HS-5 (cell line): ENCODE measurements at regions not wholly inside any gene's neighbourhood (a gene's known extent, or its start where the extent isn't known, plus 50 kb on each side); places are given as distances from the start of the nearest gene placed in this dataset.
"Not testable (repeated sequence)": the region's sequence is repeated elsewhere in the genome, so short reads cannot be mapped to it uniquely, and the experiment has no call there.

Source experiments
- DNase-seq: peaks from one replicate; pipeline ENCODE4 v3.0.0-alpha.2; 2012; ENCODE audit warnings: low read depth

DNA sequence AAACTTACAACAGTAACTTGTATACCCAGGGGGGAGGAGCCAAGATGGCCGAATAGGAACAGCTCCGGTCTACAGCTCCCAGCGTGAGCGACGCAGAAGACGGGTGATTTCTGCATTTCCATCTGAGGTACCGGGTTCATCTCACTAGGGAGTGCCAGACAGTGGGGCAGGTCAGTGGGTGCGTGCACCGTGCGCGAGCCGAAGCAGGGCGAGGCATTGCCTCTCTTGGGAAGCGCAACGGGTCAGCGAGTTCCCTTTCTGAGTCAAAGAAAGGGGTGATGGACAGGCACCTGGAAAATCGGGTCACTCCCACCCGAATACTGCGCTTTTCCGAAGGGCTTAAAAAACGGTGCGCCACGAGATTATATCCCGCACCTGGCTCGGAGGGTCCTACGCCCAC is 278.8 kb downstream of the FAM47B start:
- DNase-seq, result not testable (repeated sequence)

GRCh38 chrX:35244088-35244741 is 301.6 kb downstream of the FAM47B start:
- no peak for DNase-seq

- DNase-seq, result no peak
Observed at GRCh38 chrX:35244796-35245508, 302.4 kb downstream of the FAM47B start.

DNA sequence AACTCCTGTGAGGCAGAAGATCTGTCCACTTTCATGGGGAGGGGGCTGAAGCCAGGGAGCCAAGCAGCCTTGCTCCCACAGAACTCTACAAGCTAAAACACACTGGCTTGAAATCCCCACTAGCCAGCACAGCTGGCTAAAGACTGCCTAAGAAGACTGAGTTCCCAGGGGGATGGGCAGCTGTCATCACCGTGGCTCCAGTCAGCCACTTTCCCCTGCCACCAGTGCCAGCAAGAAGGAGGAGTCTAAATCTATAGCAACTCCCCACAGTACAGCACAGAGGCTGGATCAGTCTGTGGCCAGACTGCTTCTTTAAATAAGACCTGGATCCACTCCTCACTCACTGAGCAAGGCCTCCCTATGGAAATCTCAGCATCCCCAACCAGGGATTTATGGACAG is 308.6 kb downstream of the FAM47B start:
- no peak for DNase-seq

DNA sequence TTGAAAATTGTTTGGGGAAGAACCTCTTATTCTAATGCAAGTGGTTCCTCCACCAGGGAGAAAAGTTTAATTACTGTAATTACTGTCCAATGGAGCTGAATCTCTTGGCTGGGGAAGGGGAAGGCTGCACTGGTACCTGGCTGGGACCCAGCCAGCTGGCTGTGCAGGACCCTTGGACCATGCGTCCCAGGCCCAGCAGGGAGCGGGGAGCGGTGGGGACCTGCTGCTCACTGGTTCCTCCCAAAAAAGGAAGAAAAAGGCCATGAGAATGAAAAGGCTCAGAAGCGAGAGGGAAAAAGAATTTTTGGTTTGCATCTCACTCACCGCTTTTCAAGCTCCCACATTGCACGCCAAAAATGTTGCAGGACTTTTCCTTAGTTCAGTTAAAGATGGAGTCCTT is 333.5 kb downstream of the FAM47B start:
- no peak for DNase-seq

DNA sequence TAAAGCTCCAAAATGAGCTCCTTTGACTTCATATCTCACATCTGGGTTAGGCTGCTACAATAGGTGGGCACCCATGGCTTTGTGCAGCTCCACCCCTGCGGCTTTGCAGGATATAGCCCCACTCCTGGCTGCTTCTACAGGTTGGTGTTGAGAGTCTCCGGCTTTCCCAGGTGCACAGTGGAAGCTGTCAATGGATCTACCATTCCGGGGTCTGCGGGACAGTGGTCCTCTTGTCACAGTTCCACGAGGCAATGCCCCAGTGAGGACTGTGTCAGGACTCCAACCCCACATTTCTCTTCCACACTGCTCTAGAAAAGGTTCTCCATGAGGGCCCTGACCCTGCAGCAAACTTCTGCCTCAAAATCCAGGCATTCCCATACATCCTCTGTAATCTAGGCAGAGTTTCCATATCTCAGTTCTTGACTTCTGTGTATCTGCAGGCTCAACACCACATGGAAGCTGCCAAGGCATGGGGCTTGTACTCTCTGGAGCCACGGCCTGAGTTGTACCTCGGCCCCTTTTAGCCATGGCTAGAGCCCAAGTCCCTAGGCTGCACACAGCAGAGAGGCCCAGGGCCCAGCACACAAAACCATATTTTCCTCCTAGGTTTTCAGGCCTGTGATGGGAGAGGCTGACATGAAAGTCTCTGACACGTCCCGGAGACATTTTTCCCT is 342.8 kb downstream of the FAM47B start:
- no peak for DNase-seq

- no peak for DNase-seq
Observed at GRCh38 chrX:35288657-35289056, 346.1 kb downstream of the FAM47B start.

DNA sequence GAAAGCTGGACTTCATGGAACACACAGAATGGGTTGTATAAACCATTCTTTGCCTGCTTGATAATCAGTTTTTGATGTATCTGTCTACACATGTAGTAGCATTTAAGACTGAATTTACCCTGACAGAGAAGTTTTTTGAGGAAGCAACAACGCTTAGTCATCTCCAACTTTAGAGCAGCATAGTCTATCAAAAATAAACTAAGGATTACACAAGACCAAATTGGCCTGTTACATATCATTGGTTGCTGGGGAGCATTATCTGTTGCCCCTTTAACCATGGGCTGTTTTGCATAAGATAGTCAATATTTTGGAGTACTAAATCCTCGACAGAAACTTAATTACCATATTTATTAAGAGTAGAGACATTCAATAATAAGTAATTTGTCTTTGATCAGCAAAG is 347.4 kb downstream of the FAM47B start:
- no peak for DNase-seq

DNA sequence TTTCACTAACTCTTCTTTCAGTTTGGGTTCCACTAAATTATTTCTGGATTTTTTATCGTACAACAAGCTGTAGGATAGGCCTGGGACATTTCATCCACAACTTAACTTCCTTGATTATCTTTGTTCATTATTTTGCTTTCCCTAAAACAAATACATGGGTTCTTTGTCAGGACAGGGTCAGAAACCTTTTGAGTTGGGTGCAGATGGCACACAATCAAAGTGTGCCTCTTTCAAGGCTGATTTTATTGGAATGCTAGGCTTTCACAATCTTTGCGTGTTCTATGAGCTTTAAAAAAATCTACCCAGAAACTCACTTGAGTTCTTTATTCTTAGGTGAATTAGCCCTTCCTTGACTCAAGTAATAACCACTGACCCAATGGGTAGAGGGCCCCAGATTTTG is 348.4 kb downstream of the FAM47B start:
- no peak for DNase-seq

DNA sequence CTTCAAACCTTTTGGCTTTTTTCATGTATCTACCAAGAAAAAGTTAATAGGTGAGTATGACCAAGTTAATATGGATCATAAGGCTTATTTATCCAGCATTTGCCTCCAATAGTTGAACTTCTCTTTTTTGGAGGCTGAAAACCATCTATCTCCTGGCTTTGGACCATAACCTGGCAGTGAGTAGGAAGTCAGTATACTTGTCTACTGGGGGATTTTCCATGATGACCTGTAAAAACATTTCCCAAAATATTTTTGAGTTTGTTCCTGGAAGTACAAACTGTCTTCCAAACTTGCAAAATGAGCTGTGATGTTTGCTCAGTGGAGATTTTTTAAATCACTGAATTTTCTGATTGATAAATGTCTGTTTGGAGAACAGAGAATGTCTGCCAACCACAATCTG is 349.9 kb downstream of the FAM47B start:
- DNase-seq, result no peak

DNA sequence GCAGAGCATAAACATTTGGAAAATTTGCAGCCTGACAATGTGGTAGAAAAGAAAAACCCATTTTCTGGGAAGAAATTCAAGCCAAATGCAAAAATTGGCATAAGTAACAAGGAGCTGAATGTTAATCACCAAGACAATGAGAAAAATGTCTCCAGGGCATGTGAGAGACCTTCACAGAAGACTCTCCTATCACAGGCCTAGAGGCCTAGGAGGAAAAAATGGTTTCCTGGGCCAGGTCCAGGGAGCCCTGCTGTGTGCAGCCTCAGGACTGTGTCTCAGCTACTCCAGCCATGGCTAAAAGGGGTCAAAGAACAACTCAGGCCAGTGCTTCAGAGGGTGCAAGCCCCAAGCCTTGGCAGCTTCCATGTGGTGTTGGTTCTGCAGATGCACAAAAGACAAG is 362.4 kb downstream of the FAM47B start:
- DNase-seq, result not testable (repeated sequence)

- DNase-seq, result no peak
Observed at GRCh38 chrX:35339796-35340195, 397.2 kb downstream of the FAM47B start.

DNA sequence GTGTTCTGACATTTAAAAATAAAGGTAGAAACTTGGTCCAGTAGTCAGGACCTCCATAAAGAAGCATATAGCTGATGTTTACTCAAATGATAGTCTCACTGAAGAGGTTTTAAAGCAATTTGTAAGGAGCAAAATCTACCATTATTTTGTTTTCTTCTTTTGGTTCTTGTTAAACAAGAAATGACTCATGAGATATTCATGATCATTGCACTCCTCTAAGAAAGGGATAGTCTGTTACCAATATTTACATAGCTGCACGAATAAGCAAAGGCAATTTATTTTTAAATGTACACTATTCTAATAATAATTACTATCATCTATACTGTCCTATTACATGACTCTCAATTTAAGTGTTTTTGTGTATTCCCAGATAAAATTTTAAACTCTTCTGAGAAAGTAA is 397.9 kb downstream of the FAM47B start:
- no peak for DNase-seq

DNA sequence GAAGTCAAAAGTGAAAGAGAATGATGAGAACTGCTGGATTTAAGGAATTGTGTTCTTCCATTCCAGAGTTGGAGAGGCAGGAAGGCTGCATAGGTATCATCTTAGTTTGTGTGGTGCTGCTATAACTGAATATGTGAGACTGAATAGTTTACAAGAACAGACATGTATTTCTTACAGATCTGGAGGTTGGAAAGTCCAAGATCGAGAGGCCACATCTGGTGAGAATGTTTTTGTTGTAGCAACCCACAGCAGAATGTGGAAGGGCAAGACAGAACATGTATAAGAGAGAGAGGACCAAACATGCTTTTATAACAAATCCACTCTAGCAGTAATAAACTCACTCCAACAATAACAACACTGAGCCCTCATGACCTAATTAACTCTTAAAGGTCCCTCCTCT is 408.6 kb downstream of the FAM47B start:
- DNase-seq, result no peak

DNA sequence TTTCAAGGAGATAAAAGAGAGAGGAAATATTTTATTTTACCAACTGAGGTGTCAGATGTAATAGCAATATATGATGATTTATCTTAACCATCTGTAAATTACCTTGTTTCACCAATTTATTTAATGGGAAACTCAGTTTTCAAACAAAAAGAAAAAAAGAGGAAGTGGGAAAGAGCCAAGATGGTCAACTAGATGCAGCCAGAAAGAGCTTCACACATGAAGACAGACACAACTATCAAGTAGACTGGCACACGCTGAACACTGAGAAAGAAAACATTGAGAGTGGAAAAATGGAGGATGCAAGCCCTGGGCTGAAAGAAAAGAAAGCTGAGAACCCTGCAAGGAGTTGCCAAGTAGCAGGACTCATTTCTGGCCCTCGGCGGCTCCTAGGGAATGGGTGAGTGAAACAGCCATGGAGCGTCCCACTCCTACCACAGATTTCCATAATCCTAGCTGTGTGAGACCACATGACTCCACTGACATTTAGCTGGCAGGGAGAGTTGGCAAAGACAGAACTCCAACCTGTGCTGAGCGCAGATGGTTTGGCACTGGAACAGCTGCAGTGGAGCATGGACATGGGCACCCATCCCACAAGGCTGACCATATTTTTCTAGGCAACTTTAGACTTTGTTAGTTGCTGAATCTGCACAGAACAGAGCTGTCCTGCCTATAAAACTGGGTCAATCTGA is 409.3 kb downstream of the FAM47B start:
- no peak for DNase-seq

GRCh38 chrX:35357656-35358055 is 415.1 kb downstream of the FAM47B start:
- DNase-seq, result no peak

DNA sequence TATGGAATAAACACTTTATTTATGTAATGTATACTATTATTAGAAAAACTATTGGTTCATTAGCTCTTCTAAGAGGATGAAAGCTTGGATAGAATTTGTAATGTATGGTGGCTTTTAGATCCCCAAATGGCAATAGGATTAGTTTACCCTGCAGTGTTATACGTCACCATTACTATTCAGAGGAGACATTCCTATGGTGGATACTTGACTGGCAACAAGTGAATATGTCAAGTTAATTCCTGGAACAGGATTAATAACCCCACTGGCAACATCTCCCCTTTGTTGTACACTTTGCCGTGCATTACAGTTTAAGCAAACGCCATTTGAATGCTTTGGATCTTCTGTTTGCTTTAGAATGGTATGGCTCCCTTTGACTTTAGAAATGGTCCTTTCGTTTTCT is 420.3 kb downstream of the FAM47B start:
- no peak for DNase-seq

DNA sequence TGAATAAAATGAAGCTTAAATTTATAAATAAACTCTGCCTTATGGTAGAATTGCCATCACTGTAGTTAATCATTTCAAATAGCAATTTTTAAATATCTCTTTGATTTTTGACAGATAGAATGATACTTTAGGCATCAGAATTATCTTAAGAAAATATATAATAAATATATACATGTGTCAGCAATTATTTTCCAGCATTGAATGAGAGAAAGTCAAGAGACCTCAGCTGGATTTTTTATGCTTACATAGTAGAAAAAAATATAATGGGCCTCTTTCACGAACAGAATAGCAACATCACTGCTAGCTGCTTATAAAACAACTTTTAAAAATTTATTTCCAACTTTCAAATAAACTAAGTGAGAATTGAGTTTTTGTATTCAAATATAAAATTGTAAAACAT is 424.0 kb upstream of the MAGEB16 start:
- DNase-seq, result no peak

DNA sequence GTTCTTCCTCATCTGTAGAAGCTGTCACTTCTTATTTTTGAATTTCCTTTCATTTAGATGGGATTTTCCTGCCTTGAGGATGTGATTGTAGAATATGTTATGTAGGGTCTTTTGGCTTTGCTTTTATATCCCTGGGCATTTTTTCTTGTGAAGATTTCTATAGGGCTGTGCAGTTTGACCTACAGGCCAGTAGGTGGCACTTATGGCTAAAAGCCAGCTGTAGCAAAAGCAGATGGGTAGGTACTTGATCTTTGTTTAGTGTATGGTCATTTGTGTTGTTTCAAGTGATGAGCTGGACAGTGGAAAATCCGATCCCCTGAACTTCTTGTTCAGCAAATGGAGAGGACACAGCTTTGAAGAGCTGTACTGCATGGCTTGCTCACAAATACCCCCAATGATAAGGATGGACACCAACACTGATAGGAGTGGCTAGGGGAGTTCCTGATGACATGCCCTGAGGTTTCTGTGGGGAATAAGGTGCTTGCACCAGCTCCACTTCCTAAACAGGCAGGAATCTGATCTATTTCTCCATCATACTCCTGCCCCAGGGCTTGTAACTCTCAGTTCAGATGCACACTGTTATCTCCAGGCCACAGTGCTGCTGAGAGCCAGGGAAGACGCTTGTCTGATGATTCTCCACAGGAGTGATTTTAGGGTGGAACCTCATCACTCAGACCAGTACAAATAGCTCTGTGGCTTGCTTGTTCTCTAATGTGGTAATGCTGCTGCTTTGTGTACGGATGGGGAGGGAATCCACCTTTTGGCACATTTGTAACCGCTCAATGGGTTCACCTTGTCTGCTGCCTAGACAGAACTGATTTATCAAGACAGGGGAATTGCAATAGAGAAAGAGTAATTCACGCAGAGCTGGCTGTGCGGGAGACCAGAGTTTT is 417.1 kb upstream of the MAGEB16 start:
- no peak for DNase-seq

DNA sequence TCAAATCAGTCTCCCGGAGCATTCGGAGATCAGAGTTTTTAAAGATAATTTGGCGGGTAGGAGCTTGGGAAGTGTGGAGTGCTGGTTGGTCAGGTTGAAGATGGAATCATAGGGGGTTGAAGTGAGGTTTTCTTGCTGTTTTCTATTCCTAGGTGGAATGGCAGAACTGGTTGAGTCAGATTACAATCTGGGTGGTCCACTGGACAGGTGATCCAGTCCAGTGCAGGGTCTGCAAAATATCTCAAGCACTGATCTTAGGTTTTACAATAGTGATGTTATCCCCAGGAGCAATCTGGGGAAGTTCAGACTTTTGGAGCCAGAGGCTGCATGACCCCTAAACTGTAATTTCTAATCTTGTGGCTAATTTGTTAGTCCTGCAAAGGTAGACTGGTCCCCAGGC is 416.4 kb upstream of the MAGEB16 start:
- not testable (repeated sequence) for DNase-seq

- DNase-seq, result no peak
Observed at GRCh38 chrX:35382966-35383365, 415.2 kb upstream of the MAGEB16 start.

GRCh38 chrX:35392232-35392631 is 405.9 kb upstream of the MAGEB16 start:
- DNase-seq, result no peak
